Activated CD4-positive, alpha-beta T cell treated with anti-CD3 and anti-CD28 coated beads, Interleukin-2, amount 10 ng/mL, durations not matched to agents 24 days and 14 days (primary cell): ENCODE measurements at regions not wholly inside any gene's neighbourhood (a gene's known extent, or its start where the extent isn't known, plus 50 kb on each side); places are given as distances from the start of the nearest gene placed in this dataset.
"Not testable (repeated sequence)": the region's sequence is repeated elsewhere in the genome, so short reads cannot be mapped to it uniquely, and the experiment has no call there.

Experiments used
- DNase-seq: peaks from one replicate; pipeline ENCODE4 v3.0.0; 2022
- H3K27ac Mint-ChIP-seq: one replicate; pipeline ENCODE4 v1.8.0; 2022; ENCODE audit warnings: mild to moderate bottlenecking, mixed read lengths
- H3K27me3 Mint-ChIP-seq: one replicate; pipeline ENCODE4 v1.8.0; 2022; ENCODE audit warnings: mixed read lengths
- H3K36me3 Mint-ChIP-seq: one replicate; pipeline ENCODE4 v1.8.0; 2022; ENCODE audit warnings: low read depth, mild to moderate bottlenecking, mixed read lengths
- H3K4me1 Mint-ChIP-seq: one replicate; pipeline ENCODE4 v1.8.0; 2021; ENCODE audit warnings: mixed read lengths
- H3K4me3 Mint-ChIP-seq: one replicate; pipeline ENCODE4 v1.8.0; 2022; ENCODE audit warnings: mild to moderate bottlenecking, moderate library complexity, mixed read lengths
- H3K9me3 Mint-ChIP-seq: one replicate; pipeline ENCODE4 v1.8.0; 2021; ENCODE audit warnings: mixed read lengths
- intact Hi-C: fragments of 100-400 bp; cut with micrococcal nuclease; formaldehyde crosslinking; loops from one replicate; pipeline ENCODE4 v1.15.1; 2023

GRCh38 chr15:96184297-96184696 lies 146.2 kb upstream of the NR2F2 start:
- no peak overlapping the region for H3K27ac Mint-ChIP-seq
- no peak for DNase-seq
- H3K4me3 Mint-ChIP-seq: no peak overlapping the region
- no peaks in the 10 kb centered on the region for H3K4me1 Mint-ChIP-seq
- H3K36me3 Mint-ChIP-seq: no peaks in the 10 kb centered on the region
- intact Hi-C loops: no loop called here
- H3K27me3 Mint-ChIP-seq: no peaks in the 10 kb centered on the region
- no peaks in the 10 kb centered on the region for H3K9me3 Mint-ChIP-seq

GRCh38 chr15:96186105-96186504 lies 144.4 kb upstream of the NR2F2 start:
- intact Hi-C loops: no loop called here

GRCh38 chr15:96187341-96188305 lies 142.9 kb upstream of the NR2F2 start:
- no peaks in the 10 kb centered on the region for H3K4me1 Mint-ChIP-seq
- no peaks in the 10 kb centered on the region for H3K27me3 Mint-ChIP-seq
- intact Hi-C loops: no loop called here
- H3K27ac Mint-ChIP-seq: no peak overlapping the region
- H3K9me3 Mint-ChIP-seq: no peaks in the 10 kb centered on the region
- no peak for DNase-seq
- no peak overlapping the region for H3K4me3 Mint-ChIP-seq
- no peaks in the 10 kb centered on the region for H3K36me3 Mint-ChIP-seq

More at GRCh38 chr15:96186105-96186504, 144.4 kb upstream of the NR2F2 start:
- DNase-seq: no peak
- no peak overlapping the region for H3K4me3 Mint-ChIP-seq
- H3K27ac Mint-ChIP-seq: no peak overlapping the region
- H3K4me1 Mint-ChIP-seq: no peaks in the 10 kb centered on the region
- H3K27me3 Mint-ChIP-seq: no peaks in the 10 kb centered on the region
- no peaks in the 10 kb centered on the region for H3K9me3 Mint-ChIP-seq
- H3K36me3 Mint-ChIP-seq: no peaks in the 10 kb centered on the region

- peaks cover 10% of the 10 kb centered on the region for H3K9me3 Mint-ChIP-seq
- no peaks in the 10 kb centered on the region for H3K4me1 Mint-ChIP-seq
- intact Hi-C loops: no loop called here
- H3K36me3 Mint-ChIP-seq: no peaks in the 10 kb centered on the region
- no peaks in the 10 kb centered on the region for H3K27me3 Mint-ChIP-seq
- DNase-seq: no peak
- no peak overlapping the region for H3K27ac Mint-ChIP-seq
- H3K4me3 Mint-ChIP-seq: no peak overlapping the region
Observed at GRCh38 chr15:96197721-96198120, 132.8 kb upstream of the NR2F2 start.

GRCh38 chr15:96199111-96199510 lies 131.4 kb upstream of the NR2F2 start:
- Mint-ChIP-seq H3K9me3 (peaks cover 10% of the 10 kb centered on the region), H3K4me3 (no peak overlapping the region), H3K36me3 (no peaks in the 10 kb centered on the region), H3K4me1 (no peaks in the 10 kb centered on the region), H3K27me3 (no peaks in the 10 kb centered on the region), H3K27ac (no peak overlapping the region)
- intact Hi-C loops: no loop called here
- DNase-seq: no peak

GRCh38 chr15:96200357-96200967 lies 130.0 kb upstream of the NR2F2 start:
- H3K4me1 Mint-ChIP-seq: no peaks in the 10 kb centered on the region
- intact Hi-C loops: no loop called here
- H3K4me3 Mint-ChIP-seq: no peak overlapping the region
- no peak overlapping the region for H3K27ac Mint-ChIP-seq
- H3K36me3 Mint-ChIP-seq: no peaks in the 10 kb centered on the region
- peaks cover 10% of the 10 kb centered on the region for H3K9me3 Mint-ChIP-seq
- no peak for DNase-seq
- no peaks in the 10 kb centered on the region for H3K27me3 Mint-ChIP-seq

- intact Hi-C loops: no loop called here
- Mint-ChIP-seq H3K4me1 (no peaks in the 10 kb centered on the region), H3K27ac (no peak overlapping the region), H3K36me3 (no peaks in the 10 kb centered on the region), H3K27me3 (no peaks in the 10 kb centered on the region), H3K4me3 (no peak overlapping the region), H3K9me3 (peaks cover 12% of the 10 kb centered on the region)
- no peak for DNase-seq
Observed at GRCh38 chr15:96201696-96202095, 128.8 kb upstream of the NR2F2 start.

- H3K4me3 Mint-ChIP-seq, intact Hi-C loops: not testable (repeated sequence)
Observed at GRCh38 chr15:96205588-96205987, 124.9 kb upstream of the NR2F2 start.

GRCh38 chr15:96207377-96208006 lies 123.0 kb upstream of the NR2F2 start:
- H3K9me3 Mint-ChIP-seq: peaks cover 8% of the 10 kb centered on the region
- H3K27ac Mint-ChIP-seq: no peak overlapping the region
- H3K4me1 Mint-ChIP-seq: no peaks in the 10 kb centered on the region
- no peaks in the 10 kb centered on the region for H3K36me3 Mint-ChIP-seq
- intact Hi-C loops: no loop called here
- no peaks in the 10 kb centered on the region for H3K27me3 Mint-ChIP-seq
- no peak overlapping the region for H3K4me3 Mint-ChIP-seq
- DNase-seq: no peak

More at GRCh38 chr15:96205588-96205987, 124.9 kb upstream of the NR2F2 start:
- not testable (repeated sequence) for H3K4me1 Mint-ChIP-seq, H3K27me3 Mint-ChIP-seq, DNase-seq, H3K36me3 Mint-ChIP-seq, H3K27ac Mint-ChIP-seq
- peaks cover 17% of the 10 kb centered on the region for H3K9me3 Mint-ChIP-seq

- H3K27me3 Mint-ChIP-seq: no peaks in the 10 kb centered on the region
- H3K4me3 Mint-ChIP-seq: no peak overlapping the region
- H3K36me3 Mint-ChIP-seq: no peaks in the 10 kb centered on the region
- no peaks in the 10 kb centered on the region for H3K4me1 Mint-ChIP-seq
- no peak for DNase-seq
- no peak overlapping the region for H3K27ac Mint-ChIP-seq
- intact Hi-C loops: no loop called here
- H3K9me3 Mint-ChIP-seq: peaks cover 8% of the 10 kb centered on the region
Observed at GRCh38 chr15:96209285-96209735, 121.2 kb upstream of the NR2F2 start.

- intact Hi-C loops: no loop called here
- Mint-ChIP-seq H3K4me1 (no peaks in the 10 kb centered on the region), H3K4me3 (no peak overlapping the region), H3K27ac (no peak overlapping the region), H3K9me3 (peaks cover 4% of the 10 kb centered on the region), H3K27me3 (no peaks in the 10 kb centered on the region), H3K36me3 (no peaks in the 10 kb centered on the region)
- DNase-seq: no peak
Observed at GRCh38 chr15:96213045-96213444, 117.5 kb upstream of the NR2F2 start.

GRCh38 chr15:96213896-96214295 lies 116.6 kb upstream of the NR2F2 start:
- H3K4me1 Mint-ChIP-seq: no peaks in the 10 kb centered on the region
- peaks cover 4% of the 10 kb centered on the region for H3K9me3 Mint-ChIP-seq
- no peaks in the 10 kb centered on the region for H3K36me3 Mint-ChIP-seq
- no peak overlapping the region for H3K4me3 Mint-ChIP-seq
- no peak overlapping the region for H3K27ac Mint-ChIP-seq
- no peaks in the 10 kb centered on the region for H3K27me3 Mint-ChIP-seq
- DNase-seq: no peak
- intact Hi-C loops: no loop called here

- H3K27ac Mint-ChIP-seq, intact Hi-C loops, DNase-seq, H3K9me3 Mint-ChIP-seq, H3K4me1 Mint-ChIP-seq, H3K27me3 Mint-ChIP-seq, H3K4me3 Mint-ChIP-seq, H3K36me3 Mint-ChIP-seq: not testable (repeated sequence)
Observed at GRCh38 chr15:96216481-96216880, 114.0 kb upstream of the NR2F2 start.

GRCh38 chr15:96217983-96218382 lies 112.5 kb upstream of the NR2F2 start:
- Mint-ChIP-seq H3K27me3 (no peaks in the 10 kb centered on the region), H3K27ac (no peak overlapping the region), H3K4me1 (no peaks in the 10 kb centered on the region), H3K4me3 (no peak overlapping the region), H3K36me3 (no peaks in the 10 kb centered on the region), H3K9me3 (peaks cover 4% of the 10 kb centered on the region)
- no peak for DNase-seq
- intact Hi-C loops: no loop called here
